Stimulated activated CD4-positive, alpha-beta T cell treated with anti-CD3 and anti-CD28 coated beads, TNF-alpha, amount 100 ng/mL, for 24 hours (primary cell): ENCODE measurements at regions not wholly inside any gene's neighbourhood (a gene's known extent, or its start where the extent isn't known, plus 50 kb on each side); places are given as distances from the start of the nearest gene placed in this dataset.
"Not testable (repeated sequence)": the region's sequence is repeated elsewhere in the genome, so short reads cannot be mapped to it uniquely, and the experiment has no call there.

Experiments used
- DNase-seq, 3 experiments: peaks; one replicate each; pipeline ENCODE4 v3.0.0-alpha.2; 2020; ENCODE audit warnings: low read depth in 3 of 3

- no peak for DNase-seq
Observed at GRCh38 chr6:169981969-169982368, 230.5 kb downstream of the ERMARD start.

- DNase-seq, result no peak
Observed at GRCh38 chr6:169981568-169981967, 230.1 kb downstream of the ERMARD start.

- DNase-seq, result no peak
Observed at GRCh38 chr6:169980826-169981450, 229.5 kb downstream of the ERMARD start.

GRCh38 chr6:169979873-169980432 is 228.5 kb downstream of the ERMARD start:
- DNase-seq, result no peak

GRCh38 chr6:169978615-169979161 is 227.3 kb downstream of the ERMARD start:
- DNase-seq, result no peak

- no peak for DNase-seq
Observed at GRCh38 chr6:169977434-169978265, 226.2 kb downstream of the ERMARD start.

GRCh38 chr6:169976301-169977081 is 225.1 kb downstream of the ERMARD start:
- no peak for DNase-seq

- DNase-seq, result no peak
Observed at GRCh38 chr6:169975701-169976100, 224.3 kb downstream of the ERMARD start.

GRCh38 chr6:169975286-169975685 is 223.9 kb downstream of the ERMARD start:
- no peak for DNase-seq

- no peak for DNase-seq
Observed at GRCh38 chr6:169974663-169975062, 223.2 kb downstream of the ERMARD start.

- DNase-seq, result not testable (repeated sequence)
Observed at GRCh38 chr6:169973588-169974467, 222.4 kb downstream of the ERMARD start.

- DNase-seq, result no peak
Observed at GRCh38 chr6:169972736-169973135, 221.3 kb downstream of the ERMARD start.

GRCh38 chr6:169972101-169972651 is 220.8 kb downstream of the ERMARD start:
- DNase-seq, result no peak

GRCh38 chr6:169971081-169971861 is 219.8 kb downstream of the ERMARD start:
- no peak for DNase-seq

- no peak for DNase-seq
Observed at GRCh38 chr6:169970306-169970988, 219.0 kb downstream of the ERMARD start.

GRCh38 chr6:169969372-169970099 is 218.1 kb downstream of the ERMARD start:
- no peak for DNase-seq

GRCh38 chr6:169968541-169969270 is 217.3 kb downstream of the ERMARD start:
- DNase-seq, result no peak

GRCh38 chr6:169967687-169968086 is 216.3 kb downstream of the ERMARD start:
- no peak for DNase-seq
